ENCODE measurements at regions not wholly inside any gene's neighbourhood (a gene's known extent, or its start where the extent isn't known, plus 50 kb on each side); places are given as distances from the start of the nearest gene placed in this dataset.

DNA sequence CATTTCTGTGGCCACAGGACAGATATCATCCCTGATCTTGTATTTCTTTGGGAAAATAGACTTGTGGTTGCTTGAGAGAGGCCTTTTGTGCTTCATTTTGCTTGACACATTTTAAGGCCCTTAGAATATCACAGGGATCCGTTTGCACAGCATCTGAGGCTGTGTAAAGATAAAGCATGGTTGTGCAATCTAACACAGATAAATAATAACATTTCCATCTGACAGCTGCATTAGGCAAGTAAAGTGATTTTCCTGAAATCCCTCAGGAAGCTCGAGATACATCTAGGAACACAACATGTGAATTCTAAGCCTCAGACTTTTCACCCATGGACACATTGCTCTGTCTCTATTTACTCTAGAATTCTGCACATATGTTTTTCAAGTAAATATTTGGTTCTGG lies 212.8 kb upstream of the ADAMTSL1 start:
- Histone ChIP-seq H2BK15ac (ENCODE audit: low read depth, low read length) (no peak overlapping the region), H4K5ac (ENCODE audit: low read depth, low read length) (no peak overlapping the region), H2BK120ac (ENCODE audit: low read depth, low read length) (no peak overlapping the region), H4K20me1 (ENCODE audit: insufficient read depth, low read length) (no peaks in the 10 kb centered on the region), H3K4me1 (ENCODE audit: control insufficient read depth, insufficient read depth, low read length) (no peaks in the 10 kb centered on the region), H3K14ac (replicated peaks; ENCODE audit: low read depth, low read length) (no peak overlapping the region), H2AK5ac (ENCODE audit: low read depth, low read length) (no peak overlapping the region), H3K4me2 (ENCODE audit: low read depth, low read length) (no peak overlapping the region), H3K4me3 (ENCODE audit: insufficient read depth, low read depth, low read length) (no peak overlapping the region), H3K56ac (ENCODE audit: extremely low read depth, insufficient read depth, low read length) (no peak overlapping the region), H3K9me3 (ENCODE audit: control insufficient read depth, insufficient read depth, low read length) (no peaks in the 10 kb centered on the region), H3K9ac (ENCODE audit: low read depth, low read length) (no peak overlapping the region), H2AK9ac (replicated peaks; ENCODE audit: low read depth, low read length, poor library complexity) (no peak overlapping the region), H3K79me1 (ENCODE audit: low read depth in 1 of 2, low read length in 2 of 2) (no peaks in the 10 kb centered on the region), H3K23ac (ENCODE audit: low read depth, low read length) (no peak overlapping the region), H2AFZ (replicated peaks; ENCODE audit: low read length, poor library complexity) (no peak overlapping the region), H4K8ac (ENCODE audit: low read depth in 2 of 2, low read length in 2 of 2) (no peak overlapping the region), H2BK5ac (ENCODE audit: low read depth, low read length, poor library complexity, severe bottlenecking) (no peak overlapping the region), H3K27me3 (ENCODE audit: control insufficient read depth, insufficient read depth, low read length) (no peaks in the 10 kb centered on the region), H3K36me3 (ENCODE audit: control insufficient read depth, insufficient read depth, low read length) (no peaks in the 10 kb centered on the region), H3K4ac (ENCODE audit: low read depth, low read length) (no peak overlapping the region), H3K27ac (ENCODE audit: insufficient read depth, low read length) (no peak overlapping the region), H3K18ac (ENCODE audit: low read depth, low read length) (no peak overlapping the region), H3K9me1 (ENCODE audit: insufficient read depth, low read length) (no peaks in the 10 kb centered on the region), H2BK20ac (ENCODE audit: low read depth, low read length) (no peak overlapping the region), H4K91ac (ENCODE audit: insufficient read depth, low read depth, low read length) (no peak overlapping the region)
- no peak for DNase-seq
- no peak for ATAC-seq (ENCODE audit: low read depth)
- intact Hi-C loops (cut with micrococcal nuclease) (no loop called here), dilution Hi-C loops (cut with HindIII; ENCODE audit: low sequenced_read_pairs, unreplicated experiment) (no loop called here), in situ Hi-C loops (cut with MboI; ENCODE audit: low sequenced_read_pairs) (loop anchor here (25.0 kb wide), 1 partner anchor 901 kb away; no protein-coding TSS in a partner anchor)
- BruUV-seq (replicated peaks), result no TSS peak
- no peak for TF ChIP-seq FOS (IDR thresholded peaks at IDR 0.05; ENCODE audit: low read depth, low read length)
- TF ChIP-seq, protein P1, sequence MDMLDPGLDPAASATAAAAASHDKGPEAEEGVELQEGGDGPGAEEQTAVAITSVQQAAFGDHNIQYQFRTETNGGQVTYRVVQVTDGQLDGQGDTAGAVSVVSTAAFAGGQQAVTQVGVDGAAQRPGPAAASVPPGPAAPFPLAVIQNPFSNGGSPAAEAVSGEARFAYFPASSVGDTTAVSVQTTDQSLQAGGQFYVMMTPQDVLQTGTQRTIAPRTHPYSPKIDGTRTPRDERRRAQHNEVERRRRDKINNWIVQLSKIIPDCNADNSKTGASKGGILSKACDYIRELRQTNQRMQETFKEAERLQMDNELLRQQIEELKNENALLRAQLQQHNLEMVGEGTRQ (IDR thresholded peaks at IDR 0.05; ENCODE audit: low read depth, low read length), result no peak
- peak; percentile 61; the same call in 1 of the 2 replicates for TF ChIP-seq CEBPB (IDR thresholded peaks at IDR 0.05; ENCODE audit: low read depth, low read length)
- ChIA-PET CTCF (interaction anchor here (1.2 kb wide), 1 partner anchor 181 kb away, joined by 4 read pairs; no protein-coding TSS in a partner anchor), POLR2A (ENCODE audit: unreplicated experiment) (no interaction called here)
- no CpG with 5 or more reads among the region's 2 CpGs for WGBS, 2 experiments (ENCODE audit: extremely low coverage in 2 of 2, insufficient read length in 1 of 2)
